ENCODE measurements at regions not wholly inside any gene's neighbourhood (a gene's known extent, or its start where the extent isn't known, plus 50 kb on each side); places are given as distances from the start of the nearest gene placed in this dataset.

- no peak for TF ChIP-seq CTCF (IDR thresholded peaks at IDR 0.05; ENCODE audit: extremely low read depth in 1 of 2, insufficient read depth in 1 of 2, low read depth in 1 of 2, low read length in 2 of 2)
- no peak for TF ChIP-seq POLR2A (IDR thresholded peaks at IDR 0.05; ENCODE audit: low read depth, low read length)
- TF ChIP-seq GATA2 (IDR thresholded peaks at IDR 0.05; ENCODE audit: insufficient read depth, insufficient read length, low read depth, low read length) = no peak
- no peak for TF ChIP-seq FOS (IDR thresholded peaks at IDR 0.05; ENCODE audit: borderline replicate concordance, insufficient read depth, low read length)
- no peak for TF ChIP-seq EZH2 (IDR thresholded peaks at IDR 0.05; ENCODE audit: borderline replicate concordance, low read depth, low read length, severe bottlenecking)
- no peak for TF ChIP-seq MAX (IDR thresholded peaks at IDR 0.05; ENCODE audit: insufficient read depth, insufficient read length)
- TF ChIP-seq POLR2AphosphoS5 (IDR thresholded peaks at IDR 0.05; ENCODE audit: insufficient read depth, low read depth, low read length) = no peak
- no peak for TF ChIP-seq MYC (IDR thresholded peaks at IDR 0.05; ENCODE audit: low read depth, low read length)
Measured at GRCh38 chr2:67834482-67834881, 228.3 kb downstream of the C1D start.
